HG03432 (cell line): ENCODE measurements at regions not wholly inside any gene's neighbourhood (a gene's known extent, or its start where the extent isn't known, plus 50 kb on each side); places are given as distances from the start of the nearest gene placed in this dataset.
"Not testable (repeated sequence)": the region's sequence is repeated elsewhere in the genome, so short reads cannot be mapped to it uniquely, and the experiment has no call there.

ENCODE experiments used
- ATAC-seq: cut with Tn5 transposase; IDR thresholded peaks from one replicate; pipeline ENCODE4 v1.9.1; 2021; ENCODE audit warnings: mild to moderate bottlenecking, moderate library complexity; ENCODE audit not compliant: unreplicated experiment

DNA sequence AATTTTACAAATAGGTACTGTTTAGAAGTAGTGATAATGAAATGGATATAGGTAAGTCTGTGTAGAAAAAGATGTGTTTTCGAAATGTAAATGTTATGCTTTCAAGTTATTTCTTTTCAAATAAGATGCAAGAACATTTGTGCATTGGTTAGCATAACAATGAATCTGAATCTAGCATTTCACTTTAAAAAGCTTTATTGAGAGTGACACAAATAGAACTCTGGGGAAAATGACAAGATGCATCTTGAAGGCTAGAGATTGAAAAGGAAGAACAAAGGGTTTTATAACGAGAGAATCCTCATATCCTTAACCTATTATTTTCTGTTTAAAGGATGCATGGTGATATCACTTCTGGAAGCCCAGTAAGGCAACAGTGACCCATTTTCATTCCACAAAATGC, 639.9 kb upstream of the PTCHD4 start:
- no peak for ATAC-seq

DNA sequence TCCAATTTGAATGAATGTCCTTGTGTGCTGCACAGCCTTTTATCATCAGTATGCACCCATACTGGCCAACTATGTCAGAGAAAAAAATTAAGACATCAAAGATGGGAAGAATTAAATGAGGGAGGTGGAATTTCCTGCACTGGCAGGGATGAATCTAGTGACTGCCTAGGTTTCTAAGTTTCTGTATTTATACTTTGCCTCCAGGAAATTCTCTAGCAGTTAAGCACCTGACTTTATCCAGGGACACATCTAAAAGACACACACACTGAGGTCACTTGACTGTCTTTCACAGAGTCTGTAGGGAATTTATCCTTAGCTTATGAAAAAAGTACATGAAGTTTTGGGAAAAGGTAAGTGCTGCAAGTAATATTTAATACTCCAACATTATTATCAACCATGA, 636.5 kb upstream of the PTCHD4 start:
- no peak for ATAC-seq

DNA sequence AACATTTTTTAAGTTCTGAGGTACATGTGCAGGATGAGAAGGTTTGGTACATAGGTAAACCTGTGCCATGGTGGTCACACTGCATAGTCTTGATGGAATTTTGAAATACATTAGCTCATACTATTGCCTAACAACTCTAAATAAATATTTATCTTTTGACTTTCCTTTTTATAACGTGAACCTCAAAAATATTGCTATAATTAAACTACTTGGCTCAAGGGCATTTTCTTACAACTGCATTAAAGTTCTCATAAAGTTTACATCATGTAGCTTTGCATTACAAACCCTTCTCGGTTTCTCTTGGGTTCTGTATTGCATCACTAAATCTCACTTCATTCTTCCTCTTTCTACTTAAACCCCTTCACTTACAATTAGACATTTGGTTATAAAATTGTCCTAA, 636.0 kb upstream of the PTCHD4 start:
- ATAC-seq: no peak

DNA sequence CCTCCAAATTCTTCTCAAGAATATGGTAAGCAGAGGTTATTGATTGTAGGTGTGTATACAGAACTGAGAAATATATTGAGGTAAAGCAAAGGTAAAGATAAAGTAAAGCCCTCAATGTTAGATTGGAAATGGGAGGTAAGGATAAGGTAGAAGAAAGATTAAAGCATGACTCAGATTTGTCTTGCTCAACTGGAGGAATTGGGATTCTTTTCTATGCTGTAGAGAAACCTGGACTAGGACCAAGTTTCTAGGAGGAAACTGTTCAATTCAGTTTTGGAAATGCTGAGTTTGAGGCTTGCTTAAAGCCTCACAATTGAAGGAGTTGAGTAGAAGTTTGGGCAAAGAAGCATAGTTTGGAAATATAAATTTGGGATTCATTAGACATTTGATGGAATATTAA, 634.0 kb upstream of the PTCHD4 start:
- ATAC-seq: no peak

DNA sequence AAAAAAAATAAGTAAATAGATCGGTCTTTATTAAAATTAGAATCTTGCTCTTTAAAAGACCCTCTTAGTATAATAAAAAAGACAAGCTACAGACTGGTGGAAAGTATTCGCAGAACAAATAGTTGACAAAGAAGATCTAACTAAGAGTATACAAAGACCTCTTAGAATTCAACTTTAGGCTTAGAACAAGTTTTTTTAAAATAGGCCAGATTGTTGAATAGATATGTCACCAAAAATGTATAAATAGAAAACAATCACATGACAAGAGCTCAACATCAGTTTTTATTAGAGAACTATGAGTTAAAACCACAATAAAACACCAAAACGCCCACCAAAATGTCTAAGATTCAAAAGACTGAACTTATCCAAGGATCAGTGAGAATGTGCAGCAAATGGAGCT, 632.7 kb upstream of the PTCHD4 start:
- no peak for ATAC-seq

DNA sequence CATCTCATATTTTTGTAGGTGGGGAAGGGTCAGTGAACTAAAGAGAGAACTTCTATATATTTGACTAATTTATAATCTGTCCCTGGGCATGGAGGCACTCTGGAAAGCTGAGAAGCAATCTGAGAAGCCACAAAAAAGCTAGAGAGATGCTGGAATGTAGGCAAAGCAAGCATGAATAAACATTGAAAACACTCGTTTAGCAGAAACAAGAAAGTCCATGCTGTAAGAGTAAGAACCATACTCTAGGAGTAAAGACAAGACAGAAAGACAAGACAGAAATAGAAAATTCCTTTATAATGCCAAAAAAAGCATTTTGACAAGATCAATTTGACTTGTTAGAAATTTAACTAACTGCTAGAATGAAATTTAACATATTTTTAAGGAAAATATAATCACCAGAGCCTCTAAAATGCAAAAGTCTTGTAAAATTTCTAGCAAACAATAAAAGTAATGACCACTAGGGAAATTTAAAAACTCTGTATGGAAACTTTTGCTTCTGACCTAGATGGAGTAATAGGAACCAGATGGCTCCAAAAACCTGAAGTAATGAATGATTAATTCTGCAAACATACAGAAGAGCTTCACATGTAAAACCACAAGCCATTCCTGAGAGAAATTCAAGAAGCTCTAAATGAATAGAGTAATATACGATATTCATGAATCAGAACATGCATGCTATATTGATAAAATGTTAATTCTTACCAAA, 625.7 kb upstream of the PTCHD4 start:
- ATAC-seq: no peak

DNA sequence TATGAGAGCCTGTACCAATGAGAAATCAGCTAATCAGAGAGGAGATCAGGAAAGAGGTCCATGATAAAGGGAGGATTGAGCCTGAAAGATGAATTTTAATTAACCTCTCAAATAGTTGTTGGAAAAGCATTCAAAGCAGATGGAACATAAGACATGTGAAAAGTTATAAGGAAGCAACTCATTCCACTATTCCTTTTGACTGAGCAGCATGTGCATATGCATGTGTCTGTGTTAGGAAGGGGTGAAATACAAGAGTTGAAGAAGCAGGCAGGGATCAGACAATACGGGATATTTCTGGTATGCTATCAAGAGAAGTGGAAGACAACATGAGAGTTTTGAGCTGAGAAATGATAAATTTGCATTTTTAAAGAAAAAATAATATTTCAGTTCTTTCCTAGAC, 624.8 kb upstream of the PTCHD4 start:
- ATAC-seq: no peak

DNA sequence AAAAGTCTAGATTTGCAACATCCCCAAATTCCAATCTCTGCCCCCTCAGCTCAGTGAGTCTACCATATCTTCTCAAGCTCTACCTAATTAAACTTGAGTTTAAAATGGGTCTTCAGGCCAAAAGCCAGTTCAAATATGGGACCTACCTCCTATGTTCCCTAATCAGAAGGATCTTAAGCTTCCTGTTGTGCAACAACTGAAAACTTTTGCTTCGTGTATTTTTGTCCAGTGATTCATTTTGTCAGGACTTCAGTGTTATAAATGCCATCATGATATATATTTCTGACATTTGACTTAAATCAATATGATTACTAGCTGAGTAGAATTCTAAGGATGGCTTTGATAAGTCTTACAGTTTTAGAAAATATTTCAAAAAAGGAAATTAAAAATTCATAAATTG, 622.6 kb upstream of the PTCHD4 start:
- ATAC-seq: no peak

DNA sequence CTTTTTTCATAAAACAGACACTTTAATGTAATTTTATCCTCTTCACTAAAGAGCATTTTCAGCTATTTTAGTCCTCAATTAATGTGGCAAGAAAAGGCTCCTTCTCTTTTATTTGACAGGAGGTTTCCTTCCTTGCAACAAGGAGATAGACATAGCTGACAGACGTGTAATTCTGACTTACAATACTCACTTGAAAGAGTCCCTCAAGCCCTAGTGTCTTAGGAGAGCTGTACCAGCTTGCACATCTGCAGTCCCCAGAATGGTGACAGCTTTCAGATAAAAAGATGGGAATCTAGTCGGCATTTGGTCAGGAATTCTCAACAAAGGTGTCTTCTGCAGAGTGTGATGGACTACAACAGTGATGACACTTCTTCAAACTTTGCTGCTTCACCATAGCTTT, 603.7 kb upstream of the PTCHD4 start:
- no peak for ATAC-seq

DNA sequence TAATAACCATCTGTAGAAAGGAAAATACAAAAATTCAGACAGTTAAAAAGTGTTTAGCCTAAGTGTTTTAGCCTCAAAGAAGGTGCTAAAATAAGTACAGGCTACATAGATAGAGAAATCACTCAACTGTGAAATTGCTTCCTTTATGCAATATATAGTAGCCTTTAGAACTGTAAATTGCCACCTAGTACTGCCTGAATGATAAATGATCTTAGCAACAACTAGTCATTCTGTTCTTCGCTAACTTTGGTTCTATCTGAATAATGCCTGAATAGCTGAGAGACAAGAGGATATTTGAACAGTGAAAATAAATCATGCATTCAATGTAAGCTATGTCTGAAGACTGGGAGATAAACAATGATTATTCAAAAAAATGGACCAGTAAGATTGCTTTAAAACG, 603.3 kb upstream of the PTCHD4 start:
- no peak for ATAC-seq

DNA sequence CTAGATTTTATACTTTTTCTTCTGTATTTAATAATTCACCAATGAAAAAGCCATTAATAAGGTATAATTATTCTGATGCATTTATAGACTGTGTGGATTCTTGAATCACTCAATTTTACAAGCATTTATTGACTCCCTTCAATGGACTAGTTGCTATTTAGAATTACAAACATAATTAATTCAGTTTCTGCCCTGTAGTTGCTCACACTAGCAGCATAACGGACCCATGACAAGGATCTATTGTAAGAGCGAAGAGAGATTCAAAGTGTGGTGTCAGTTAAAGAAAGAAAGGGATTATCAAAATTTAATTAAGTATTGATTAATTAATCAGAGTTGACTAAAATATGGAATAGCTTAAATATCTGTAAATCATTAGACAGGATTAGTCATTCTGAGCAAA, 602.6 kb upstream of the PTCHD4 start:
- no peak for ATAC-seq

DNA sequence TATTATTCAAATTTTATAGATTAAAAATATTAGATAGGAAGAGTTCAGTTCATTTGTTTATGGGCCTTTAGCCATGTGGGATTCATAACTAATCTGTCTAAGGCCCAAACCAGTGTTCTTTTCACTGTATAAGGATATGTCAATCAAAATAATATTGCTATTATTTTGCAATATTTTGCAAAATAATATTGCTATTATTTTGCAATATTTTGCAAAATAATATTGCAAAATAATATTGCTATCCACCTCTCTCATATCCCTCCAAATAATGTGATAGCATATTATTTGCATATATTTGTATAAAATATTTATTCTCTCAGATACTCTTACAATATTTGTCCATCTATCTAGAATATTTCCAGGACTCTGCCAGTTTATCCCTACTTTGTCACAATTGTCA, 595.3 kb upstream of the PTCHD4 start:
- ATAC-seq: no peak

DNA sequence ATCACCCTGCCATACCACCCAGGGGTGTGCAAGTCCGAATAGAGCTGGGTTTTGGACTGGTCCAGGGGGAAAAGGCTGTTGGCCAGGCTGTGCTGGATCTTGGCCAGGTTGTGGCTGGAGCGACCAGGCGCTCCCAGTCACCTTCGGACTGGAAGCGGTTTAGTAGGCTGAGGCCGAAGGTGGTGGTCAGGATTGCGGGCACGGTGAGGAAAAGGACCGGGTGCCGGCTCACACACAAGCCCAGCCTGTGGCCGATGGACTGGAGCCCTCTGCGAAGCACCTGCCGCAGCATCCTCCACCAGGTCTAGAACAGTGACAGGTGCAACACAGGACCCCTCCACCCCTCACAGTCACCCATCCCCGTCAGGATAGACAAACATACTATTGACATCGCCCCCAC, 590.6 kb upstream of the PTCHD4 start:
- ATAC-seq: no peak

DNA sequence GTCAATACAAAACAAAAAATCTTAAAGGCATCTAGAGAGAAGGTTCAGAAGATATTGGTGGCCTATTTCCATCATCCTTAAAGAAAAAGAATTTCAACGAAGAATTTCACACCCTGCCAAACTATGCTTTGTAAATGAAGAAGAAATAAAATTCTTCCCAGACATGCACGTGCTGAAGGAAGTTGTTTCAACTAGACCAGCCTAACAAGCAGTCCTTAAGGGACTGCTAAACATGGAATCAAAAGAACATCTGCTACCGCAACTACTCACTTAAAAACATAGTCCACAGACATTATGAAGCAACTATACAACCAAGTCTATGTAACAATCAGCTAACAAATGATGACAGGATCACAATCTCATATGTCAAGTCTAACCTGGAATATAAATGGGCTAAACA, 584.9 kb upstream of the PTCHD4 start:
- no peak for ATAC-seq

DNA sequence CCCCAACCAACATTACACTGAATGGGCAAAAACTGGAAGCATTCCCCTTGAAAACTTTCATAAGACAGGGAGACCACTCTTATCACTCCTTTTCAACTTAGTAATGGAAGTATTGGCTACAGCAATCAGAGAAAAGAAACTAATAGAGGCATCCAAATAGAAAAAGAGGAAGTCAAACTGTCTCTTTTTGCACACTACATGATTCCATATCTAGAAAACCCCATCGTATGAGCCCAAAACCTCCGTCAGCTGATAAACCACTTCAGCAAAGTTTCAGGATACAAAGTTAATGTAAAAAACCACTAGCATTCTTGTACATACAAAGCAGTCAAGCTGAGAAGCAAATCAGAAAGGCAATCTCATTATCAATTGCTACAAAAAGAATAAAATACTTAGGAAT, 580.4 kb upstream of the PTCHD4 start:
- ATAC-seq: no peak

DNA sequence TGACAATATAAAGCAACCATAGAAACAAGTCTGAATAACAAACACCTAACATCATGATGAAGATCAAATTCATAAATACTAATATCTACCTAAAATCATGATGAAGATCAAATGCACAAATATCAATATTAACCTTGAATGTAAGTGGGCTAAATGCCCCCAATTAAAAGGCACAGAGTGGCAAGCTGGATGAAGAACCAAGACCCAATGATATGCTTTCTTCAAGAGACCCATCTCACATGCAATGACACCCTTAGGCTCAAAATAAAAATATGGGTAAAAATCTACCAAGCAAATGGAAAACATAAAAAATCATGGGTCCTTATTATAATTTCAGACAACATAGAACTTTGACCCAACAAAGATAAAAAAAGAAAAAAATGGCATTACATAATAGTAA, 578.5 kb upstream of the PTCHD4 start:
- ATAC-seq: no peak

DNA sequence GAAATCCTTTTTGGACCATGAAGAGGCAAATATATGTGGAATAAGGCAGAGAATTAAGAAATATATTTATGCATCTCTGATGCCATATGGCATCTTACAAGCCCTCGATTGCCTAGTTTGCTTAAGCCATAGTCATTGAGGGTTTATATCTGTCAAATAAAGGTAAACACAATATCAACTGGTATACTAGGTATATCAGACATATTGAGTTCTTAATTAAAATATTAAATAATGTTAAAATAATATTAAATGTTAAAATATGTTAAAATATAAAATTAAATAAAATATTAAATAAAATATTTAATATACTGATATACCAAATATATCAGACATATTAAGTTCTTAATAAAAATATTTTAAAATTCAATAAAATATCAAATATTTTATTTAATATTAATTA, 567.4 kb upstream of the PTCHD4 start:
- no peak for ATAC-seq

DNA sequence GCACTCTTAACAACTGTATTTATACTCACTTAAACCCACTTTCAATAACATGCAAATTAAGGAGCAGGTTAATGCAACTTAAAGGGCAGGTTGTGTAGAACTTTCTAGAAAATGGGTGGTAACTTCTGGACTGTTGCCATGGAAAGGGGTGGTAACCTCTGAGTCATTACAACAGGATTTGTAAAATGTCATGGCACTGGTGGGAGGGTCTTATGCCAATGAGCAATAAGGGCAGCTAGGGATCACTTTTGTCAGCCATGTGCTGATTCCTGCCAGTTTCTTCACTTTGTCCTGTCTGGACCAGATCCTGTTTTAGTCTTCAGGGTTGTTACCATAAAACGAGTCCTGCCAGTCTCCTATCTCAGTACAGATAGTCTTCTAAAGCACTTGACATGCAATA, 560.5 kb upstream of the PTCHD4 start:
- no peak for ATAC-seq

DNA sequence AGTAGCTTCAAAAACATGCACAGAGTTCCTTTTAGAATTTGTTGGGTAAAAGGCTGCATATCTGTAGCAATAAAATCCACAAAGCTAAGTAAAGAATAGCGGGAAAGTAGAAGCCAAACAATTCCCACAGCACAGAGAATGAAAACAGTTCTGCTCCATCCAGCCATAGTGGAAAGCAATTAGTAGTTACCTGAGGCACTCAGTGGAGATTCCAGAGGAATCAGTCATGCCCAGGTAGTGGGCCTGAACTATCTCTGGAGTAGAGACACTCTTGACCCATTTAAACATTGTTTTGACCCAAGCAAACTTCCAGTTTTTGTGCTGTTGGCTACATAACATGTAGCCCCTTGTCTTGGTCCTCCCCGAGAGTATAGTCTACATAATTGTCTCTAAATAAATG, 559.5 kb upstream of the PTCHD4 start:
- ATAC-seq: no peak

DNA sequence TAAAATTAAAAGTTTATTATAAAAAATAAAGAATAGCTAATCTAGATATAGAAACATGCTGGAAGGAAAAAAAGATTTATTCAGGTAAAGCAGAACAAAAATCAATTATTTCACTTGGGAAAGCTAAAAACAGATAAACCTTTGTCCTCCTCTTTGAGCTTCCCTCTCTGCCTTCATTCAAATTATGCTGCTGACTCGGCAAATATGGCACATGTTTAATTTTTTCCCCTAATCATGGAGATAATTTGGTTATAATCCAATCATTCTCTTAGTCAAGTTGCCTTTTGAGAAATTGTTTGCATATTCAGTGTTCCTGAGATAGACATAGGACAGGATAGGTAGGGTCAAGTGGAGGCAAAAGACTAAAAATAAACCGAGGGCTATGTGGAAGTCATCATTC, 556.8 kb upstream of the PTCHD4 start:
- no peak for ATAC-seq

DNA sequence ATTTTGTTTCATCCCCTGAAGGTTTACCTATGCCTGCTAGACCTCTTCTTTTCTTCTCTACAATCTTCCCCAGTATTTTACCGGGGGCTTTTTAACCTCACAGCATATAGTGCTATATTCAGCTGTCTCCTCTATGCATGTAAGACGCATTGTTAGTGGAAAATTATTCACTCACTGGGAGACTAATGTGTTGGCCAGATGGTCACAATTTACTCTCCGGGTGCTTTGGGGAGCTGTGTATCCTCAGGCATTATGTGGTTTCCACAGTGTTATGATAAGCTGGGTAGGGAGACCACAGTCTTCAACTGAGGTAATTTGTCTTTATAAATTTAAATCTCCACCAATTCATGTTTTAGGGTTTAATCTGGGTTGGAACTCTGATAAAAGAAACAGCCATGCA, 553.8 kb upstream of the PTCHD4 start:
- ATAC-seq: no peak

DNA sequence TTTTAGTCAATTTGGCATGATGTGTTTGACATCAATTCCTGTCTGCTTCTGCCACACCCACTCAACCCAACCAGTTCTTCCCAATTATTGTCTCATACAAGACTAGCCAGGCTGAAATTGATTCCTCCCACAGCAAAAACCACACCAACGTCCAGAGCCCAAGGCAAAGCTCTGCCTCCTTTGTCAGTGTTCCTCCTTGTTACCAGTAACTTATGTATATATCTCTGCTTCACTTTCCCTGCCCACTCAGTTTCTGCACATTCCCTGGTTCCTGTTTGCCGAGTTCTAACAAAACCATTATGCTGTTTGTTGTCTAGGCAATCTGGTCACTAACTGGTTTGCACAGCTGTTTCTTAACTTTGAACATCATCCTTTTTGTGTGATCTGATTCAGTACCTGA, 547.9 kb upstream of the PTCHD4 start:
- ATAC-seq: no peak

DNA sequence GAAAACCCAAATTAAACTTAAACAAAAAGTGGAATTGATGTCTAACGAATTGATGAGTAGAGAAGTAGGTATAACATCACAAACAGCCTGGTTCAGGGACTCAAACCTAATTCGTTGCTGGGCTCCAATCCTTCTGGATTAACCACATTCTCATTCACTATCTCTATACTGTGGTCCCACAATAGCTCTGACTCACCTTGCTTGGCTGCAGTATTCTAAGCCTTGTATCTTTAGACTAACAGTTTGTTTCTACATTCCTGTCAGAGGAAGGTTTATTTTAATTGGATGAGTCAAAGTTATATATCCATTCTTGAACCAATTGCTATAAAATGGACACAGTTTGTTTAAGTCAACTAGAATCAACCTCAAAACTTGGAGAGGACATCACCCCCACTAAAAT, 530.5 kb upstream of the PTCHD4 start:
- ATAC-seq: no peak

DNA sequence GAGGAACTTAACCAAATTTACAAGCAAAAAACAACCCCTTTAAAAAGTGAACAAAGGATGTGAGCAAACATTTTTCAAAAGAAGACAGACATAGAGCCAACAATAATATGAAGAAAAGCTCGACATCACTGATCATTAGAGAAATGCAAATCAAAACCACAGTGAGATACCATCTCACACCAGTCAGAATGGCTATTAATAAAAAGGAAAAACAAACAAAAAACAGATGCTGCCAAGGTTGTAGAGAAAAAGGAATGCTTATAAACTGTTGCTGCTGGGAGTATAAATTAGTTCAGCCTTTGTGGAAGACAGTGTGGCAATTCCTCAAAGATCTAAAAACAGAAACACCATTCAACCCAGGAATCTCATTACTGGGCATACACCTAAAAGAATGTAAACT, 527.8 kb upstream of the PTCHD4 start:
- ATAC-seq: not testable (repeated sequence)
